GM21447 (cell line): ENCODE measurements at regions not wholly inside any gene's neighbourhood (a gene's known extent, or its start where the extent isn't known, plus 50 kb on each side); places are given as distances from the start of the nearest gene placed in this dataset.
"Not testable (repeated sequence)": the region's sequence is repeated elsewhere in the genome, so short reads cannot be mapped to it uniquely, and the experiment has no call there.

Experiments
- ATAC-seq: cut with Tn5 transposase; IDR thresholded peaks from one replicate; pipeline ENCODE4 v1.9.1; 2021; ENCODE audit not compliant: unreplicated experiment

GRCh38 chr13:74554569-74555275, 420.5 kb upstream of the KLF12 start:
- ATAC-seq: no peak

DNA sequence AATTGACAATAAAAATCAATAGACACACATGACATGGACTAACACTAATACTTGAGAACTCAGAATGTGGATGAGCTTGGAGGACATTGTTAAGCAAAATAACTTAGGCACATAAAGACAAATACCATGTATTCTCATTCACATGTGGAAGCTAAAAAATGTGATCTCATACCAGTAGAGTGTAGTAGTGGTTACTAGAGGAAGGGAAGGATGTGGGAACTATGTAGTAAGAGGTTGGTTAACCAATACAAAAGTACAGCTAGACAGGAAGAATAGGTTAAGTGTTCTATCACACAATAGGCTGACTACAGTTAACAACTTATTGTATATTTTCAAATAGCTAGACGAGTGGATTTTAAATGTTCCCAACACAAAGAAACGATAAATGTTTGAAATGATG, 415.8 kb upstream of the KLF12 start:
- no peak for ATAC-seq

GRCh38 chr13:74536649-74537048, 402.4 kb upstream of the KLF12 start:
- not testable (repeated sequence) for ATAC-seq

DNA sequence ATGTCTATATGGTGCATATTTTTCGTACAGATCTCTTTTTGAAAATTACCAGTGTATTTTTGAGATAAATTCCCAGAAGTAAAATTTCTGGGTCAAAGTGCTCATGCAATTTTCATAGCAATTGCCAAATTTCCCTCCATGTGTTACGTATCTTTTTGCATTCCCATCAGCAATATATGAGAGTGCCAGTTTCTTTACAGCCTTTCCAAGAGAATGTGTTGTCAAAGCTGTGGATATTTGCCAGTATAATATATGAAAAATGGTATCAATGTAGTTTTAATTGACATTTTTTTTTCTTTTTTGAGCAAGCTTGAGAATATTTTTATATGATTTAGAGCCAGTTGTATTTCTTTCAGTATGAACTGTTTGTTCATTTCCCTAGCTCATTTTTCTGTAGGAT, 399.0 kb upstream of the KLF12 start:
- ATAC-seq: no peak

GRCh38 chr13:74530011-74530410, 395.8 kb upstream of the KLF12 start:
- no peak for ATAC-seq

DNA sequence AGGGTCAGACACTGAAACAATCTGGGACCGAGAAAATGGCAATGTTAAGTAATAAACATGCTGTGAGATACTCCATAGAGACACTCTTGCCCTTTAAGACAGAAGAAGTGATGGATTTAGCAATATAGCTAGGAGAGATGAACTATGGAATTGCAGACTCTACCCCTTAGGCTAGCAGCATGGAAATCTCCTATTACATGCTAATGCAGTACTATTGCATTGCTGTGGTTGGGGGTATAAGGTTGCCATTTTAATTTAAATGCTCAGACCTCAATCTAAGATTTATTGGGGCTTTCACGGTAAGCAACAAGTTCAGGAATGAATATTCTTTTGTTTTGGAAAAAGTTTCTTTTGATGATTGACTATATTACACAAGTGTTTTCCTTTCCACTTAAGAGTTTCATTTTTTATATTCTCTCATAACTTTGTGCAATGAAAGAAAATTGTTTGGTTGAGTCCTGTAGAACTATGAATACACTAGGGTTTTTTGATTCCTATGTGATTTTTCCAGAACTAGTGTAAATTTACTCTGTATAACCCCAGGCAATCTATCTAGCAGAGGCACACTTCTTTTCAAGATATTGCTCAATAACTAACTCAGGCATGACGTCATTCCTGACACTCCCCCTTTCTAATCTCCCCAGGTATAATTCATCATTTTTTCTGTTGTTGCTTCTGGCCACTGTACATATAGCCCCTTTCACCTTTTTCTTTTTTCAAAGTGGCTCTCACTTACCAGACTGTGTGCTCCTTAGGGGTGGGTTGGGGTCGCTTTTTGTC, 394.7 kb upstream of the KLF12 start:
- no peak for ATAC-seq

- ATAC-seq: no peak
Measured at GRCh38 chr13:74523057-74523456, 388.9 kb upstream of the KLF12 start.

DNA sequence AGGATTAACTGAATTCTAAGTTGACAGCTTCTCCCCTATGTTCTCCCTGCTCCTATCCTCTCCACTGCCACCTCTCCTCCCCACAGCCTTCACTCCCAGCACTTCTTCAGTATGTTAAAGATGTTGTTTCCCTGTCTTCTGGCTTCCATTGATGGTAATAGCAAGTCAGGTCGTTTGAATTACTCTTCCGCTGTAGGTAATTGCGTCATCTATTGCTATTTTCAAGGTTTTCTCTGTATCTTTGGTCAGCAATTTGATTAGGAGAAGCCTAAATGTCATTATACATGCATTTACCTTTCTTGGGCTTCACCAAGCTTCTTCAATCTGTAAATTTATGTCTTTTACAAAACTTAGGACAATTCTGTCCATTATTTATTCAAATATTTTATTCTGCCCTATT, 377.3 kb upstream of the KLF12 start:
- no peak for ATAC-seq

DNA sequence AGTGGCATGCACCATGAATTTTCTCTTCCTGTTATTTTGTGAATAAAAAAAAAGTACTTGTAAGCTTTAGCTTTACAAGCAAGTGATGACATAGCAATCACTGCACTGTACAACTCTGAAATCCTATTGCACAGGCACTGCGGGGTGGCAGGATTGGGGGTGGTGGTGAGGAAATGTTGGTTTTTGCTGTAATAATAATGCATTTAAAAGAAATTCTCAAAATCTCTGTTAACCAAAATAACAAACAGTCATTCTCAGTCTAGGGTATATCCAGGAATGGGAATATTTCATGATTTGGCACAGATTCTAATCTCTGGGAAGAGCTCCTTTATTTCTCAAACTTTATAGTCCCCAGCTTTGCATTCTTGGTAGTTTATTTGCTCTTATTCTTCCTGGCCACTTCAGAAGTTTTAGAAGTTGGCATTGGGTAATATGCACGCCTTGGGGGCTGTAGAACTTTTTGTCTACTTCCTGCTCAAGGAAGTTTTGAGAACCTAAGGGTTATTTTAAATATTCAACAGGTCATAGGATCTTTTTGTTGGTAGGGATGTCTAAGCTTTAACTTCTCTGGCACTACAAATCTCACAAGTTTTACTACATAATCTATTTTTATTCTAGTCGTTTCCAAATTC, 353.0 kb upstream of the KLF12 start:
- ATAC-seq: no peak

DNA sequence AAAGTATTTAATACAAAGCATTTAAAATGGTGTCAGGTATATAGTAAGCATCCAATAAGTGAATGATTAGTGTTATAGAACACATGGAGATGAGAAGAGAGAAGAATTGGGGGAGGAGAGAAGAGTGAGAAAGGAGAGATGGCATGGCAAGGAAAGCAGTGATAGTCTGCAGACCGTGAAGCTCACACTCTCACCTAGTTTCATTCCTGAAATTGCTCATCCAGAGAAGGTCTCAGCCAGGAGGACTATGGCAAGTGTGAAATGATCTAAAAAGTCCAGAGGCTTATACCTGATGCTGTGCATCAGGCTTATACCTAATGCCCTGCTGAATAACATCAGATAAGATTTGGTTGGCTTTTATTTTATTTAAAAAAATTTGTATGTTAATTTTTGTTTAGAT, 351.6 kb upstream of the KLF12 start:
- peak; percentile 69 for ATAC-seq

GRCh38 chr13:74479124-74479523, 344.9 kb upstream of the KLF12 start:
- no peak for ATAC-seq

DNA sequence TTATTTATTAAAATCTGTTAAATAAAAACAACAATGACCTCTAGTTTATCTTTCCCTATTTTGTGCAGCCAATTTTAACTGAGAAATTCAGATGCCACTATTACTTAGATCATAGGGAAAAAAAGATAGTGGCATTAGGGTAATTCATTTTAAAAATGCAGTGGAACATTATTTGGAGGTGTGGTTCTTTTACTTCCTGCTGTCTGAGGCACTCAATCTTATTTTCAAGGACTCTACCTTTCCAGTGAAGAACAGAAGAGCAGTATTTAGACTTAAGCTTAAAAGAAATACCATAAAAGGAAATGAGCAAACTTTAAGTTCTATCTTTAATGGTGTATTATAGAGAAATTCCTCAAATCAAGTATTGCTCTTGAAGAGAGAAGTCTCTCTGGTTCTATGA, 342.6 kb upstream of the KLF12 start:
- ATAC-seq: no peak

GRCh38 chr13:74476365-74476764, 342.2 kb upstream of the KLF12 start:
- no peak for ATAC-seq

- no peak for ATAC-seq
Measured at GRCh38 chr13:74466864-74467263, 332.7 kb upstream of the KLF12 start.

DNA sequence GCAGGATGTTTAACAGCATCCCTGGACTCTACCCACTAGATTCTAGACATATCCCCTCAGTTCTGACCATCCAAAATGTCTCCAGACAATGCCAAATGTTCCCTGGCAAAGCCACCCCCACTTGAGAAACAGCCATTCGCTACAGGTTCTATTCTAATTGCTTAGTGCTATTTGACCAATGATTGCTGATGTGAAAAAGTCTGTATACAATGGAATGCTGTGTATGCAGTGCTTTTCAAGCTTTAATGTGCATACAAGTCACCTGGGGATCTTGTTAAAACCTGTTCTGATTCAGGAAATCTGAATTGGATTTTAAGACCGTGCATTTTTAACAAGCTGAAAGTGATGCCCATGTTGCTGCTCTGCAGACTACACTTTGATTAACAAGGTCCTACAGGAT, 331.8 kb upstream of the KLF12 start:
- no peak for ATAC-seq

- ATAC-seq: no peak
Measured at GRCh38 chr13:74465271-74465670, 331.1 kb upstream of the KLF12 start.

DNA sequence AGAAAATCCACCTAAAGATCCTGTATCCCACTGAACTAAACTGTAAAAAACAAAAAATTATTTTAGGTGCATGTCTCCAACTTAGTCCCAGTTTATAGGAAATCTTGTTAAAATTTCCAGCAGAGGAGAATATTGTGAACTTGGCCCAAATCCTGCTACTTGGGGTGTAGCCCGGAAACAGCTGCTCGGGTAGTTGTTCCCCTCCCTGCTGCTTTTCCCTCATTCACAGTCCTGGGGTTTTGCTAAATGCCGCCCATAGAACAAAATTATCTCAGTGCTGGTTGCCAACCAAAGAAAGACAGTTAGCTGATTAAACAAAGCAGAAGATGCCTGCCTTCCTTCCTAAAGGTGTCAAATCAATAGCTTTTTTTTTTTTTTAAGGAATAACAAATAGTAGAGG, 330.5 kb upstream of the KLF12 start:
- ATAC-seq: no peak

GRCh38 chr13:74461011-74461410, 326.8 kb upstream of the KLF12 start:
- no peak for ATAC-seq

DNA sequence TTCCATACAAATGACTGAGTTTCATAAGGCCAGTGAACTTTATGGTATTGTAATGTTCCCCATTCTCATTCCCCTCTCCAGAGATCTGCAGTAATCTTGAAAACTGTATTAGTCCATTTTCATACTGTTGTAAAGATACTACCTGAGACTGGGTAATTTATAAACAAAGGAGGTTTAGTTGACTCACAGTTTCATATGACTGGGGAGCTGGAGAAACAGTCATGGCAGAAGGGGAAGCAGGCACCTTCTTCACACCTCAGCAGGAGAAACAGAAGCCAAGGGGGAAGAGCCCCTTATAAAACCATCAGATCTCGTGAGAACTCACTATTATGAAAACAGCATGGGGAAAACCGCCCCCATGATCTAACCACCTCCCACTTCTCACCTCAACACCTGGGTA, 318.7 kb upstream of the KLF12 start:
- no peak for ATAC-seq

DNA sequence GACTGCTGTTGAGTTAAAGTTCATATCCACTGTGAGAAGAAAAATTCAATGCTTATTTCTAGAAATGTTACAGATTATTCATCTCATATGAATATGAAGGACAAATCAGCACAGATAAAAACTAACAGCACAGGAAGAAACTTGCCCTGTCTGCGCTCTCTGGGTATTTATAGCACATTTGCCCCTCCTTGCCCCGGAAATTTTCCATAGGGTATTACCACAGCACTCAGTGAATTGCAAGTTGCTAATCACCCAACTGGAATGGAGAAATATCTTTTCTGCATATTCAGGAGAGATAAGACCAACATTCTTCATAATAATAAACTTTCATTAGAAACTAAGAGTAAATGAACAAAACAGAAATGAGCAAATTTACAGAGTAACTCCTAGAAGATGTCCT, 318.0 kb upstream of the KLF12 start:
- ATAC-seq: no peak

- ATAC-seq: no peak
Measured at GRCh38 chr13:74450964-74451363, 316.8 kb upstream of the KLF12 start.

DNA sequence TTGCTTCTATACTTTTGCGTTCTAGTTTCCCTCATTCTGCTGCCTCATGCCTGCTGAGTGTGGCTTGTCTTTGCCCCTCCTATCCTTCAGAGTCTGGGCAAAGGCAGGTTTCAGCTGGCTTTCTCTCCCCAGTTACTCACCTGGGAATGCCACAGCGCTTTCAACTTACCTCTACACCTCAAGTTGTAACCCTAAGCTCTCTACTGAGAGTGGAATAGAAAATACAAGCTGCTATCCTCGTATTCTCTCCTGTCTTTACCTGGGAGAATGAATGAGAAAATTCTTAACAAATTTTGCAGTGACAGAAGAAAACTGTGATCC, 316.3 kb upstream of the KLF12 start:
- no peak for ATAC-seq
